ELR (cell line): ENCODE measurements at regions not wholly inside any gene's neighbourhood (a gene's known extent, or its start where the extent isn't known, plus 50 kb on each side); places are given as distances from the start of the nearest gene placed in this dataset.

Experiments used
- DNase-seq: peaks from one replicate; pipeline ENCODE4 v3.0.0-alpha.2; 2015; ENCODE audit warnings: low read depth

DNA sequence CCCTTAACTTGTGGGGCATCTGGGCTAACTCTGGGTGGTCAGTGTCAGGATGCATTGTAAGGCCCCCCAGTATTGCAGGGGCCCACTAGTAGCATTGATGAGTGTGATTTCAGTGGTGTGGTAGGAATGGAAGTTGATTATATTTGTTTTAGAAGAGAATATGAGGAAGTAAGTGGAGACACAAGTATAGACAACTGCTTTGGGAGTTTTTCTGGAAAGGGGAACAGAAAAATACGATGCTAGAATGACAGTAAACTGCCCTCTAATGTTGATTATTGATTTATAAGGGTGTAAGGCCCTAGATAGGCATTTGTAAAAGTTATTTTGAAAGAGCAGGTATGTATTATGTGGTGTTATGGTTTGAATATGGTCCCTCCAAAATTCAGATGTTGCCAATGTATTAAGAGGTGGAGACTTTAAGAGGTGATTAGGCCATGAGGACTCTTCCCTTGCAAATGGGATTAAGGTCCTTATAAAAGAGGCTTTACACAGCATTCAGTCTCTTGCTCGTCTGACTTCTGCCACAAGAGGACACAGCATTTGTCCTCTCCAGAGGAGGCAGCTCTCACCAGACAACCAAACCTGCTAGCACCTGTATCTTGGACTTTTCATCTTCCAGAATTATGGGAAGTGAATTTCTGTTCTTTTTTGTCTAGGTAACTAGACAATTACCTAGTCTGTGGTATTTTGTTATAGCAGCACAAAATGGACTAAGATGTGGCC, 135.9 kb upstream of the DTNBP1 start:
- DNase-seq = no peak

DNA sequence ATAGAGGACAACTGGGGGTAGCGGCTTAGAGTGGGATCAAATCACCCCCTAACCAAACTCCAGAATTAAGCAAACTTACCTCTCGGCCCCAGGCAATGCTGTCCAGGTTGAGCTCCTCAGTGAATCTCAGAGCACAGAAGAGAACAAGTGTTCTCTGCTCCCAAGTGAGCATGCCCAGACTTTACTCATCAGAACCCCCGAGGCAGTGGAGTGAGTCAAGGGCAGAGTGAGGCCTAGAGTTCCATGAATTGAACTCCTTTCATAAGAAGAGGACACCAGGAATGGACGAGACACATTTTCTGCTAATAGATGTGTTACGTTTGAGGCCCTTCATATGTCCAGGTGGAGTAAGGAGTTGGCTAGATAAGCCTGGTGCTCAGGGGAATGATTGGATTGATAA, 134.0 kb upstream of the DTNBP1 start:
- peak; percentile 41 for DNase-seq

- no peak for DNase-seq
These were observed 133.4 kb upstream of the DTNBP1 start for GRCh38 chr6:15796130-15796771.

GRCh38 chr6:15793826-15794225, 131.0 kb upstream of the DTNBP1 start:
- no peak for DNase-seq

GRCh38 chr6:15793288-15793687, 130.5 kb upstream of the DTNBP1 start:
- peak; percentile 70 for DNase-seq

GRCh38 chr6:15792842-15793241, 130.0 kb upstream of the DTNBP1 start:
- no peak for DNase-seq

GRCh38 chr6:15791448-15792181, 128.8 kb upstream of the DTNBP1 start:
- no peak for DNase-seq

DNA sequence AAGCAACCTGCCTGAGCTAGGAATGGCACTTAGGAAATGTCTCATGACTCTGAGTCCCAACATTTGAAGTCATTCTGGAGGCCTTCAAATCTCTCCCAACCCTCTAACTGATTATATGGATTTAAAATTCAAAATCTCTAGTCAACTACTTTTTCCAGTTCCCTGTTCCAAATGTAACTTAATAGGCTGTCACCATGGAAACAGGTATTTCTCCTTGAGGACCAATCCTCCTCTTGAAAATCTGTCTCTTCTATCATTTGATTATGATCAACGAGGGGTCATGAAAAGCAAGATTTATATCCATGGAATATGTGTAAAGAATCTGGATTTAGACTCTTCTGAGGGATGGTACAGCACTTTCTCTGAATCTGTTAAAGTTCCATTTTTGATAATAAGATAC, 127.3 kb upstream of the DTNBP1 start:
- no peak for DNase-seq

- DNase-seq = no peak
These were observed 124.0 kb upstream of the DTNBP1 start for GRCh38 chr6:15786846-15787245.

GRCh38 chr6:15783484-15783883, 120.7 kb upstream of the DTNBP1 start:
- no peak for DNase-seq

DNA sequence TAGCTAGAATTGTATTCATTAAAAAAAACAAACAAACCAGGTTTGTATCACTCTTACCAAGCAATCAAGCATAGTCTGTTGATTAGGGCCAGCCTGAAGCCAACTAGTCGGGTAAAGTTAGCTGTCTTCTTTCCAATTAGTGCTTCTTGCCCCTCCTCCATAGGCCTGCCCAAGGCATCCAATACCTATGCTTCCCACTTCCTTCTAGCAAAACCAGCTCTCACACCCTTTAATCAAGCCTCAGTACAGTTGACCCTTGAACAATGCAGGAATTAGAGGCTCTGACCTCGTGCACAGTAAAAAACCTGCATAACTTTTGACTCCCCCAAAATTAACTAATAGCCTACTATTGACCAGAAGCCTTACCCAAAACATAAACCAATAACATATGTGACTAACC, 119.1 kb upstream of the DTNBP1 start:
- DNase-seq = no peak

DNA sequence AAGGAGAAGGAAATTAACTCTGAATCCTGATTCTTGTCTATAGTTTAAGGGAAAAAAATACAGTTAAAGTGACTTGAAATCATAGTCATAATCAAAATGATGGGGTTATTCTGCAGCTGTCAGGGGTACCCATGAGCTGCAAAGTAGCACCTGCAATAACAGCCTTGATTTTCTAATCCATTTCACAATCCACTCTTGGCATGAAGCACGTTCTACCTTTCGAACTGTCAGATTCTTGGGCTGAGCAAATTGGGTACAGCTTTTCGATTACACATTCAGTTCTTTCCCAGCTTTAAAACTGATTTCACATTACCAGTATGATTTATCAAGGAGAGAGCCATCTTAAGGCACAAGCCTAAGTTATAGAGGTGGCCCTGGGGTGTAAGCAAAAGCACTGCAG, 118.5 kb upstream of the DTNBP1 start:
- no peak for DNase-seq

GRCh38 chr6:15780437-15780836, 117.6 kb upstream of the DTNBP1 start:
- no peak for DNase-seq

GRCh38 chr6:15779726-15780125, 116.9 kb upstream of the DTNBP1 start:
- no peak for DNase-seq

GRCh38 chr6:15776458-15776980, 113.7 kb upstream of the DTNBP1 start:
- no peak for DNase-seq

DNA sequence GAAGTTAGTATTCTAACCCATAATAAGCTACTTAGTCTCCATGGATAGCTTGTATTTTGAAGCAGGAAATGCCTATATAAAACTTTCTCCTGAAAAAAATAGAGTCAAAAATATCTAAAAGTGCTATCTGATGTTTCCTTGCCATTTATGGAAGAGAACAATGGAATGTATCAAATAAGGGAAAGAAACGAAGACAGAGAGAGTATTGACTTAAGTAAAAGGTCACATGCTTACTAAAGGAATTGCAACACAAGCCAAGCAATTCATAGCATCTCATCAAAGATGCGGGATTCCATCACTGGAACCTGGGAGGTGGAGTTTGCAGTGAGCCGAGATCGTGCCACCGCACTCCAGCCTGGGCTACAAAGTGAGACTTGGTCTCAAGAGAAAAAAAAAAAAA, 112.9 kb upstream of the DTNBP1 start:
- DNase-seq = no peak

DNA sequence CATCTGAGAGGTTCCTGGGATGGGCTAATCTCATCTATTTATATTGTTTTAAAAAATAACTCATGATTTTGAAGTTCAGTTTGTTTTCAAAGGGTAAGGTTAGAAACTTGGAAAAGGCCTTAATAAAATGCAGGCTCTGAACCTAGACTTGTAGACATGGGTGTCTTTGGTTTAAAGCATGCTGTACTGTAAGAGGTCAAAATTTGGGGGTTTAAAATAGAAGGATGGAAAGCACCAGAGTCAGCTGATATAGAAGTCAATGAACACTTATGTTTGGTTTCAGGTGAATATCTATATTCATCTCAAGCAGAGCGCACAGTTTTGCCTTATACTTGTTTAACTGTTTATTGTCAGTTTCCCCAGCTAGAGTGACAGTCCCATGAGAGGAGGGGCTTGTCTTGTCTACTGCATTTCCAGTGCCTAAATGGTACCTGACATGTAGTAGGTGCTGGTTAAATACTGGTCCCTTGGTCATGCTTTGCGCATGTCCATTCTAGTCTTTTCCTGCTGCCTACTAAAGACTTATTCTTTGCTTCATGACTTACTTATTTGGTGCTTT, 112.3 kb upstream of the DTNBP1 start:
- DNase-seq = no peak

DNA sequence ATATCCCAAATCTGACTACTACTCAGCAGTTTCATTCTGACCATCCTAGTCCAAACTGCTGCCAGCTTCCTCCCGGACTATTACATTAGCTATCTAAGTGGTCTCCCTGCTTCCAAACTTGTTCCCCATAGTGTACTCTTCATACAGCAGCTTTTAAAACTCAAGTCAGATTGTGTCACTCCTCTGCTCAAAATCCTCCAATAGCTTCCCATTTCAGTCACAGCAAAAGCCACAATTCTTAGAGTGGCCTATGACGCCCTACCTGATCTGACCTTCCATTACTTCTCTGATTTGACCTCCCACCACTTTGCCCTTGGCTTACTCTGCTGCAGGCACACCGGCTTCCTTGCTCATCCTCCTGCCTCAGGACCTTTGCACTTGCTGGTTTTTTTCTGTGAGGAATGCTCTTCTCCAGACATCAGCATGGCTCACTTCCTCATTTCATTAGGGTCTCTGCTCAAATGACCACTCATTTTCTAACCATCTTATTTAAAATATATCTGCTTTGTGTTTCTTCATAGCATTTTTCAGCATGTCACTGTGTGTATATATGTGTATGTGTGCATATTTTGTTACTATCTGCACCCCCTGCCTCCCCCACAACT, 111.1 kb upstream of the DTNBP1 start:
- no peak for DNase-seq

GRCh38 chr6:15770347-15771143, 107.7 kb upstream of the DTNBP1 start:
- DNase-seq = peak; percentile 26

- peak; percentile 47 for DNase-seq
These were observed 106.7 kb upstream of the DTNBP1 start for GRCh38 chr6:15769511-15770018.

DNA sequence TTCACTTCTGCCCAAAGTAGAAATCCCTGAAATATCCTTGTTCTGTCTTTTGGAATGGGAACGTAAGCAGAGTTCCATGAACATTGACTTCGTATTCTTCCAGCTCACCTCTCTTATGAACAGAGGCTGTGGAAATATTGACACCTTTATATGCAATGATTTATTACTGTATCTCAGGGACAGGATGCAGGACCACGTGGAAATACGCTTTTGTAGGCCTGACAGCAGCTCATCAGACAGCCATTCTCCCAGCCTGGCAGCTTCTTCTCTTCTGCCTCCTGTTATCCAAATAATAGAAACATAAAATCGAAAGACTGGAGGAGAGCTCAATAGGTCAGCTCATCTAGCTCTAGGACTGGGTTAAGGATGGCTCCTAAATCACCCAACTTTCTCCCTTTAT, 106.2 kb upstream of the DTNBP1 start:
- no peak for DNase-seq
